Nephron progenitor cell (in vitro differentiated cells): ENCODE measurements at regions not wholly inside any gene's neighbourhood (a gene's known extent, or its start where the extent isn't known, plus 50 kb on each side); places are given as distances from the start of the nearest gene placed in this dataset.

Experiments
- DNase-seq: peaks from one replicate; pipeline ENCODE4 v3.0.0; 2021
- H3K27ac Mint-ChIP-seq: 2 replicates; pipeline ENCODE4 v1.8.0; 2021; ENCODE audit warnings: mild to moderate bottlenecking, moderate library complexity, mixed read lengths
- H3K27me3 Mint-ChIP-seq: 2 replicates; pipeline ENCODE4 v1.8.0; 2021; ENCODE audit warnings: mild to moderate bottlenecking, low read depth, mixed read lengths; ENCODE audit not compliant: poor library complexity
- H3K36me3 Mint-ChIP-seq: 2 replicates; pipeline ENCODE4 v1.8.0; 2021; ENCODE audit warnings: low read depth, mixed read lengths
- H3K4me1 Mint-ChIP-seq: 2 replicates; pipeline ENCODE4 v1.8.0; 2021; ENCODE audit warnings: mixed read lengths
- H3K4me3 Mint-ChIP-seq: 2 replicates; pipeline ENCODE4 v1.8.0; 2021; ENCODE audit warnings: mild to moderate bottlenecking, moderate library complexity, mixed read lengths
- H3K9me3 Mint-ChIP-seq: 2 replicates; pipeline ENCODE4 v1.8.0; 2021; ENCODE audit warnings: mild to moderate bottlenecking, moderate library complexity, mixed read lengths
- TF ChIP-seq, protein P1 (sequence below): fragments of 200-600 bp; sonication (generic); IDR thresholded peaks from 2 replicates; pipeline ENCODE4 v1.5.0; 2021; ENCODE audit warnings: antibody characterized with exemption

DNA sequence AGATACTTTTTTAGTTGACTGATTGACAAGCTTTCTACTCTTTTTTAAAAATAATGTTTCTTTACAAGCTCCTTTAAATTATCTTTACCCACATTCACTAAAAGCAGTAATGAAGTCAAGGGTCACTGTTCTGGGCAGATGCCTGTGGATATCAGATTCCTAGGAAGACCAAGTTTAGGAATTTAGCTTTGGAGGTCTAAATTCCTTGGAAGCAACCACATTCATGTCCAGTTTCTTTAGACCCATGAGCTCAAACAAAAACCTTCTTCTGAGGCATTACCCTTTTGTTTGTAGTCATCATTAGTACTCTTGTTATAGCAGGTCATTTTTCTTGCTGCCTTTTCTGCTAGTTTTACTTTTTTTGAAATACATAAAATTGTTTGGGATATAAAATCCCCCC is 462.9 kb upstream of the JAG1 start:
- TF ChIP-seq, protein P1, sequence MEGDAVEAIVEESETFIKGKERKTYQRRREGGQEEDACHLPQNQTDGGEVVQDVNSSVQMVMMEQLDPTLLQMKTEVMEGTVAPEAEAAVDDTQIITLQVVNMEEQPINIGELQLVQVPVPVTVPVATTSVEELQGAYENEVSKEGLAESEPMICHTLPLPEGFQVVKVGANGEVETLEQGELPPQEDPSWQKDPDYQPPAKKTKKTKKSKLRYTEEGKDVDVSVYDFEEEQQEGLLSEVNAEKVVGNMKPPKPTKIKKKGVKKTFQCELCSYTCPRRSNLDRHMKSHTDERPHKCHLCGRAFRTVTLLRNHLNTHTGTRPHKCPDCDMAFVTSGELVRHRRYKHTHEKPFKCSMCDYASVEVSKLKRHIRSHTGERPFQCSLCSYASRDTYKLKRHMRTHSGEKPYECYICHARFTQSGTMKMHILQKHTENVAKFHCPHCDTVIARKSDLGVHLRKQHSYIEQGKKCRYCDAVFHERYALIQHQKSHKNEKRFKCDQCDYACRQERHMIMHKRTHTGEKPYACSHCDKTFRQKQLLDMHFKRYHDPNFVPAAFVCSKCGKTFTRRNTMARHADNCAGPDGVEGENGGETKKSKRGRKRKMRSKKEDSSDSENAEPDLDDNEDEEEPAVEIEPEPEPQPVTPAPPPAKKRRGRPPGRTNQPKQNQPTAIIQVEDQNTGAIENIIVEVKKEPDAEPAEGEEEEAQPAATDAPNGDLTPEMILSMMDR = no peak
- peaks cover 3% of the 10 kb centered on the region for H3K9me3 Mint-ChIP-seq
- peaks cover 15% of the 10 kb centered on the region for H3K4me1 Mint-ChIP-seq
- no peaks in the 10 kb centered on the region for H3K36me3 Mint-ChIP-seq
- no peak overlapping the region for H3K27ac Mint-ChIP-seq
- peaks cover 4% of the 10 kb centered on the region for H3K27me3 Mint-ChIP-seq
- DNase-seq = no peak
- no peak overlapping the region for H3K4me3 Mint-ChIP-seq

DNA sequence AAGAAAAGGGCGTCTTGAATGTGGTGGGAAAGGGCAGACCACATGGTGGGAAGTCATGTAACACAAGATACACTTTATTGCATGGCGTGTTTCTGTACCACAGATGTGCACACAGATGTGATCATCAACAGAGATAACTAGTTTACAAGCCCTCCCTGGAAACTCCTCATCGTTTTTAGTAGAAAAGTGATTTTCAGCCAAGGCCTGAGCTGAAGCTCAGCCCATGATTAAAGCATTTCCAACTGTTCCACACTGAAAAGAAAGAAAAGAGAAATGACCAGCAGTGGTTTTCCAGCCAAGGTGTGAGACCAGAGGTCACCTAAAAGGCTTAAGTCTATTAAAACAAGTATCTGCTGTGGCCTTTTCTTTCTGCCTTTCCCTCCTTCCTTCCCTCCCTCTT is 463.9 kb upstream of the JAG1 start:
- no peak for DNase-seq
- Mint-ChIP-seq H3K36me3 (no peaks in the 10 kb centered on the region), H3K9me3 (peaks cover 3% of the 10 kb centered on the region), H3K27me3 (peaks cover 4% of the 10 kb centered on the region), H3K4me1 (peaks cover 15% of the 10 kb centered on the region), H3K27ac (no peak overlapping the region), H3K4me3 (no peak overlapping the region)
- TF ChIP-seq, protein P1 = no peak

DNA sequence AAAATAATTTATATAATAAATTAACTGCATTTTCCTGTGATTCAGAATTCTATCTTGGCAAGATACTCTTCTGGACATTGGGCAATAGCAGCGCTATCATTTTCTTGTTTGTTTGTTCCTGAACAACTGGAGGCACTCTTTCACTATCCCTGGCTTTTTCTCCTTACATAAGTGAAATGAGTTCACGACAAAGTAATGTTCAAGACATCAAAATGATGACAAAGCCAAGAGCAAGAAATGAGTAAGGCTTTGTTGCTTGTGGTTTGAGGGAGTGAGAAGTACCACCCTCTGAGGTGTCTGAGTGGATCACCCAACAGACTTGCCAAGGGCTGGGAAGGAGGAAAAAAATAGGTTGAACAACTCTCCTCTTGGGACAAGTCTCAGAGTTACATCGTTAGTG is 466.6 kb upstream of the JAG1 start:
- DNase-seq = no peak
- H3K9me3 Mint-ChIP-seq = peaks cover 3% of the 10 kb centered on the region
- no peaks in the 10 kb centered on the region for H3K36me3 Mint-ChIP-seq
- H3K4me3 Mint-ChIP-seq = no peak overlapping the region
- H3K27me3 Mint-ChIP-seq = no peaks in the 10 kb centered on the region
- H3K27ac Mint-ChIP-seq = peak overlapping the region; percentile 30
- TF ChIP-seq, protein P1 = no peak
- H3K4me1 Mint-ChIP-seq = peaks cover 15% of the 10 kb centered on the region

DNA sequence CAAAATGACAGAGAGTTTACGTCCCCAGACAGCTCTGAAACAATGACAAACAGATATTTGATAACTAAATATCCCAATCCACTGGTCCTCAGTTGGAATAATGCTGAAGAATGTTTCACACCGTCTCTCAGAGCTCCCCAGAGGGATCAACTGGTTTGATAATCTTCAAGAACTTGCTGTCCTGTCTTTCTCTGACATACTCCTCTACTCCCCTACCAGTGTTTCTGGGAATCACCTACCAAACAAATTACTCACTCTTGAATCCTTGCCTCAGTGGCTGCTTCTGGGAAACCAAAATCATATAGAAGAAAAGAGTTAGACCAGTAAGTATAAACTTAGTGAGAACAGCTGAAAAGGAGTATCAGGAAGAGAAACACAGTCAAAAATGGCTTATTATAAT is 469.7 kb upstream of the JAG1 start:
- Mint-ChIP-seq H3K27ac (no peak overlapping the region), H3K27me3 (no peaks in the 10 kb centered on the region), H3K4me1 (peaks cover 6% of the 10 kb centered on the region), H3K9me3 (peaks cover 3% of the 10 kb centered on the region), H3K4me3 (no peak overlapping the region), H3K36me3 (no peaks in the 10 kb centered on the region)
- TF ChIP-seq, protein P1 = no peak
- no peak for DNase-seq

DNA sequence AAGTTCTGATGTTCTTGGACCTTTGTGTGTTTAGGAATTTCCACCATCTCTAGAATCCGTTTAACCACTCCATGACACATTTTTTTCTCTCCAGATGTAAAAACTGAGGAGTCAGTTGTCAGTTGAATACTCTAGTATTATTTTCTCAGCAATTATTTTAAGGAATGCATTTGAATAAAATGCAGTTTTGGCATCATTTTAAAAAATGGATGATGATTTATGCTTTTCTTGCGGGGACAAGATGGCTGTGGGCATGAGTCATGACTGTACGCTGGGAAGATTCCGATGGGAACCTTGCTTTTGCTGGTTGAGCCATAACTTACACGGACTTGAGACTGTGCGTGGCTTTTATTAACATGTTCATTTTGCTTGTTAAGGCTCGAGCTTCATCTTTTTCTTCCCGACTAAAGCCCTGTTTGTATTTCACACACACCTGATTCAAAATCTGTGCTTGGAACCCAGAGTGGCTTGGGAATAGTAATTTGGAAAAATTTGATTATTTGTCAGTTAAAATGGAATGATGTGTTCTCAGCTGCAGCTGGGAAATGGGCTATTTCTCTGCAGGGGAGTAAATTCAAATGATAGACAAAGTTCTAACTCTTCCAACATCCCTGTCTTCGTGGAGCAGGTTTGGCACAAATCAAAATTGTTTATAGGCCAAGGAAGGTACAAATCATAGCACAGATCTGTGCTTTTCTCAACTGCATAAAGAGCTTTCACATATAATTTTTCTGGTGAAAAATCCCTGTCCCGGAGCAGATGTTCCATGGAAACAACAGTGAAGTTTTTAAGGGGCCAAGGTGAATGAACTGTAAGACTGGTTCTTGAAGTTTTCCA is 470.5 kb upstream of the JAG1 start:
- Mint-ChIP-seq H3K27ac (no peak overlapping the region), H3K4me1 (peaks cover 6% of the 10 kb centered on the region), H3K36me3 (no peaks in the 10 kb centered on the region), H3K9me3 (peaks cover 3% of the 10 kb centered on the region), H3K4me3 (no peak overlapping the region), H3K27me3 (no peaks in the 10 kb centered on the region)
- TF ChIP-seq, protein P1 = no peak
- no peak for DNase-seq

DNA sequence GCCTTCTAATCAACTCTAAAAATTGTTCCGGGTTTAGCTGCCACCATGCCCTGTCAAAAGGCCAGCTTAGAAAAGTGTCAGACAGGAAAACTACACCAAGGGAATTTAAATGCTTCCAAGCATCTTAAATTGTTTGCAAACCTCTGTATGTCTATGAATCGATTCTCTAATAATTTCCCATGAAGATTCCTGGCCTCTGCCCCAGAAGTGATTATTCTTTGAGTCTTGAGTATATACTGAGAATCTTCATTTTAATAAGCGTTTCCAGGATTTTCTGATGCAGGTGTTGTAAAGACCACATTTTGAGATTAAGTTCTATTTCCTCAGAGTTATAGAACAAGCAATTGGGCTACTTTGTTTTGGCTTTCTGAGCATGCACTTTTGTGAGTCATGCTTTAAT is 471.8 kb upstream of the JAG1 start:
- Mint-ChIP-seq H3K4me1 (no peaks in the 10 kb centered on the region), H3K9me3 (peaks cover 3% of the 10 kb centered on the region), H3K27ac (no peak overlapping the region), H3K27me3 (no peaks in the 10 kb centered on the region), H3K36me3 (no peaks in the 10 kb centered on the region), H3K4me3 (no peak overlapping the region)
- no peak for DNase-seq
- TF ChIP-seq, protein P1 = no peak
